ENCODE measurements at regions not wholly inside any gene's neighbourhood (a gene's known extent, or its start where the extent isn't known, plus 50 kb on each side); places are given as distances from the start of the nearest gene placed in this dataset.

- no peak for TF ChIP-seq POLR2A (IDR thresholded peaks at IDR 0.05)
- TF ChIP-seq, protein P1, sequence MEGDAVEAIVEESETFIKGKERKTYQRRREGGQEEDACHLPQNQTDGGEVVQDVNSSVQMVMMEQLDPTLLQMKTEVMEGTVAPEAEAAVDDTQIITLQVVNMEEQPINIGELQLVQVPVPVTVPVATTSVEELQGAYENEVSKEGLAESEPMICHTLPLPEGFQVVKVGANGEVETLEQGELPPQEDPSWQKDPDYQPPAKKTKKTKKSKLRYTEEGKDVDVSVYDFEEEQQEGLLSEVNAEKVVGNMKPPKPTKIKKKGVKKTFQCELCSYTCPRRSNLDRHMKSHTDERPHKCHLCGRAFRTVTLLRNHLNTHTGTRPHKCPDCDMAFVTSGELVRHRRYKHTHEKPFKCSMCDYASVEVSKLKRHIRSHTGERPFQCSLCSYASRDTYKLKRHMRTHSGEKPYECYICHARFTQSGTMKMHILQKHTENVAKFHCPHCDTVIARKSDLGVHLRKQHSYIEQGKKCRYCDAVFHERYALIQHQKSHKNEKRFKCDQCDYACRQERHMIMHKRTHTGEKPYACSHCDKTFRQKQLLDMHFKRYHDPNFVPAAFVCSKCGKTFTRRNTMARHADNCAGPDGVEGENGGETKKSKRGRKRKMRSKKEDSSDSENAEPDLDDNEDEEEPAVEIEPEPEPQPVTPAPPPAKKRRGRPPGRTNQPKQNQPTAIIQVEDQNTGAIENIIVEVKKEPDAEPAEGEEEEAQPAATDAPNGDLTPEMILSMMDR (IDR thresholded peaks at IDR 0.05), result no peak
Observed at GRCh38 chr1:34657266-34657665, 97.6 kb upstream of the GJB5 start.
